Activated naive CD8-positive, alpha-beta T cell treated with anti-CD3 and anti-CD28 coated beads, Interleukin-2, amount 10 ng/mL, durations not matched to agents 7 days and 5 days (primary cell): ENCODE measurements at regions not wholly inside any gene's neighbourhood (a gene's known extent, or its start where the extent isn't known, plus 50 kb on each side); places are given as distances from the start of the nearest gene placed in this dataset.

Source experiments
- ATAC-seq: fragments of 150-1000 bp; cut with Tn5 transposase; one replicate; pipeline ENCODE4 v1.10.0; 2021; ENCODE audit warnings: low read depth, moderate library complexity
- POLR2A ChIA-PET: fragments of 350-600 bp; sonication (Branson Sonifier 250); formaldehyde crosslinking; loops from one replicate; lab custom pipeline; 2021; ENCODE audit warnings: antibody characterized with exemption; lab: Charles Lee
- DNase-seq: peaks from one replicate; pipeline ENCODE4 v3.0.0; 2021
- H3K27ac Mint-ChIP-seq: one replicate; pipeline ENCODE4 v1.8.0; 2022; ENCODE audit warnings: mild to moderate bottlenecking, mixed read lengths
- H3K27me3 Mint-ChIP-seq: one replicate; pipeline ENCODE4 v1.8.0; 2022; ENCODE audit warnings: mild to moderate bottlenecking, moderate library complexity, mixed read lengths
- H3K36me3 Mint-ChIP-seq: one replicate; pipeline ENCODE4 v1.8.0; 2021; ENCODE audit warnings: mild to moderate bottlenecking, mixed read lengths
- H3K4me1 Mint-ChIP-seq: one replicate; pipeline ENCODE4 v1.8.0; 2021; ENCODE audit warnings: mixed read lengths
- H3K4me3 Mint-ChIP-seq: one replicate; pipeline ENCODE4 v1.8.0; 2022; ENCODE audit warnings: mild to moderate bottlenecking, moderate library complexity, mixed read lengths
- H3K9me3 Mint-ChIP-seq: one replicate; pipeline ENCODE4 v1.8.0; 2021; ENCODE audit warnings: mixed read lengths

DNA sequence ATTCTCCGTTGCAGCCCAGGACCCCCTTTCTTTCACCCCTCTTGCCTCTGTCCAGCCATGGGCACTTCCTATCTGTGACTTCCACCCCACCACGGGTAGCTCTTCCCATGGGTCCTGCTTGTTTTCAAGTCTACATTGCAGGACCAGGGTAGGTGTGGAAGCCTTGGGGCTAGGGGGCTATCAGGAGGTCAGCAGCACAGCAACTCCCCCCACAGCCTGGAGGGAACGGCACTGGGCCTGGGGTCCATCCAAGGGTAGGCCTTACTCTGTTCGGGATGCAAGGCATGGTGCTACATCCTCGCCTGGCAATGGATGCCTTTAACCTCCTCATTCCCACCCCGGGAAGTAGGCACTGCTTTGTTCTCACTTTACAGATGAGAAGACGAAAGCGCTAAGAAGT, 109.3 kb downstream of the IRX5 start:
- H3K9me3 Mint-ChIP-seq = no peaks in the 10 kb centered on the region
- DNase-seq = no peak
- no peak overlapping the region for H3K27ac Mint-ChIP-seq
- POLR2A ChIA-PET = no interaction called here
- no peak overlapping the region for H3K4me3 Mint-ChIP-seq
- ATAC-seq = no peak
- H3K4me1 Mint-ChIP-seq = no peaks in the 10 kb centered on the region
- H3K27me3 Mint-ChIP-seq = no peaks in the 10 kb centered on the region
- no peaks in the 10 kb centered on the region for H3K36me3 Mint-ChIP-seq

- H3K9me3 Mint-ChIP-seq = no peaks in the 10 kb centered on the region
- no peak for DNase-seq
- no peaks in the 10 kb centered on the region for H3K4me1 Mint-ChIP-seq
- no peak overlapping the region for H3K4me3 Mint-ChIP-seq
- no peak for ATAC-seq
- no peaks in the 10 kb centered on the region for H3K27me3 Mint-ChIP-seq
- H3K27ac Mint-ChIP-seq = no peak overlapping the region
- no peaks in the 10 kb centered on the region for H3K36me3 Mint-ChIP-seq
- POLR2A ChIA-PET = no interaction called here
These were observed 109.9 kb downstream of the IRX5 start for GRCh38 chr16:55040366-55041086.

DNA sequence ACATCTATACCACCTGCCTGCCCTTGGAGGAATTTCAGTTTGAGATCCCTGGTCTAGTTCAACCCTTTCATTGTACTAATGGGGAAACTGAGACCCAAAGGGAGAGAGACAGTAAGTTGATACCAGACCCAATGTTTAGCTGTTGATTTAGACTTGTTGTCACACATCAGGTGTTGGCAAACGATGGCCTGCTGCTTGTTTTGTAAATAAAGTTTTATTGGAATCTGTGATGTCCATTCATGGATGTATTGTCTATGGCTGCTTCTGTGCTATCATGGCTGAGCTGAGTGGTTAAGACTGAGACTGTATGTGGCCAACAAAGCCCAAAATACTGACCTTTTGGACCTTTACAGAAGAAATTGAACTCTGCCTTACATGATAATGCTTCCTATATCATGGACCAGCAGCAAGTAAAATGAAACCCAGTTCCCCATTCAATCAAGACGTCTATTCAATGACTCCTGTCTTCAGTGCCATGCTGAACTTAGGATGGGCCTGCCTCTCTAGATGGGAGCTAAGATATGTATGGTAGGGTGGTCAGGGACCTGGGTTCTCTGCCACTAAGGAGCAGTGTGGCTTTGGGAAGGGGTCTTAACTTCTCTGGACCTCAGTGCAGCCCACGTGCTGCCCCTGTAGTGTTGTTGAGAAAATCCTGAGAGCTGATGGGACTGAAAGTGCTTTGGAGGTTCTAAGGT, 111.0 kb downstream of the IRX5 start:
- POLR2A ChIA-PET = no interaction called here
- ATAC-seq (no peak), DNase-seq (no peak)
- no peaks in the 10 kb centered on the region for H3K4me1 Mint-ChIP-seq
- H3K4me3 Mint-ChIP-seq = no peak overlapping the region
- H3K9me3 Mint-ChIP-seq = no peaks in the 10 kb centered on the region
- no peak overlapping the region for H3K27ac Mint-ChIP-seq
- no peaks in the 10 kb centered on the region for H3K27me3 Mint-ChIP-seq
- no peaks in the 10 kb centered on the region for H3K36me3 Mint-ChIP-seq

DNA sequence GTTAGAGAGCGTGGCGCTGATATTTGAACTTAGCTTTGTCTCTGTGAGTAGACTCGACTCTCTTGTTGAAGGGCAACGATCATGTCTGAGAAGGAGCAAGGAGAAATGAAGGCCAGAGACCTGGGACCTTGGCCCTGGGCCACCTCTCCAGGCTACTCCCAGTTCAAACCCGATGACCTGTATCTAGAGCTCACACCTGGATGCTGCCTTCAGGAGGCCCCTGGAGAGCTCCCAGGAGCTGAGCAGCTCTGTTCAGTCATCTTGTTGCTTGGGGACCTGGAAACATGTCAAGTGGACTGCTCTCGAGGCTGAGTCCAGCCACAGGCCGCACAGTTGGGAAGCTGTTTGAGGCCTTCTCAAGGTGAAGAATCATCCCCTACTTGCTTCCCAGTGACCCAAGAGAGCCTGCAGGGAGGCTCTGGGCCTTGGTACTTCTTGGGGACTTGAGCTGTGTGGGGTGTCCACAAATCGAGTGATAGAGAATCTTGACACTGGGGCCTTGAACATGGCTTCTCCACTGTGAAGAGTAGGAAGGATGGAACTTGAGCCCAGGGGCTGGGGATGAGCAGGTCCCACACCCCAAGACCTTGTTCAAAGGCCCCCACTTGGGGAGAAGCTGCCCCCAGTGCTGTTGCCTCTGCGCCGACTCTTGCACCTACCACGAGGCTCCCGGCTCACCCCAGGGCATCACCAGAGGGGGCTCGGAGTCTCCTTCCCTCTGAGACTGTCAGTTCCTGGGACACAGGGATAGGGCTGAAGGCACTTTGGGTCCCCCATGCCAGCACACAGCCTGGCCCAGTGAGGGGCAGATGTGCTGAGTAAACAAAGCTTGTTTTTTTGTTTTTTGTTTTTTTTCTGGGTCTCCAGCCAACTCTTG, 112.1 kb downstream of the IRX5 start:
- H3K4me1 Mint-ChIP-seq = no peaks in the 10 kb centered on the region
- no peak overlapping the region for H3K27ac Mint-ChIP-seq
- H3K4me3 Mint-ChIP-seq = no peak overlapping the region
- no peaks in the 10 kb centered on the region for H3K27me3 Mint-ChIP-seq
- H3K9me3 Mint-ChIP-seq = no peaks in the 10 kb centered on the region
- DNase-seq = no peak
- H3K36me3 Mint-ChIP-seq = no peaks in the 10 kb centered on the region
- POLR2A ChIA-PET = no interaction called here
- no peak for ATAC-seq

- H3K27me3 Mint-ChIP-seq = no peaks in the 10 kb centered on the region
- H3K27ac Mint-ChIP-seq = no peak overlapping the region
- no peak overlapping the region for H3K4me3 Mint-ChIP-seq
- ATAC-seq (no peak), DNase-seq (no peak)
- H3K4me1 Mint-ChIP-seq = no peaks in the 10 kb centered on the region
- no peaks in the 10 kb centered on the region for H3K9me3 Mint-ChIP-seq
- H3K36me3 Mint-ChIP-seq = no peaks in the 10 kb centered on the region
- POLR2A ChIA-PET = no interaction called here
These were observed 112.8 kb downstream of the IRX5 start for GRCh38 chr16:55043499-55043898.

DNA sequence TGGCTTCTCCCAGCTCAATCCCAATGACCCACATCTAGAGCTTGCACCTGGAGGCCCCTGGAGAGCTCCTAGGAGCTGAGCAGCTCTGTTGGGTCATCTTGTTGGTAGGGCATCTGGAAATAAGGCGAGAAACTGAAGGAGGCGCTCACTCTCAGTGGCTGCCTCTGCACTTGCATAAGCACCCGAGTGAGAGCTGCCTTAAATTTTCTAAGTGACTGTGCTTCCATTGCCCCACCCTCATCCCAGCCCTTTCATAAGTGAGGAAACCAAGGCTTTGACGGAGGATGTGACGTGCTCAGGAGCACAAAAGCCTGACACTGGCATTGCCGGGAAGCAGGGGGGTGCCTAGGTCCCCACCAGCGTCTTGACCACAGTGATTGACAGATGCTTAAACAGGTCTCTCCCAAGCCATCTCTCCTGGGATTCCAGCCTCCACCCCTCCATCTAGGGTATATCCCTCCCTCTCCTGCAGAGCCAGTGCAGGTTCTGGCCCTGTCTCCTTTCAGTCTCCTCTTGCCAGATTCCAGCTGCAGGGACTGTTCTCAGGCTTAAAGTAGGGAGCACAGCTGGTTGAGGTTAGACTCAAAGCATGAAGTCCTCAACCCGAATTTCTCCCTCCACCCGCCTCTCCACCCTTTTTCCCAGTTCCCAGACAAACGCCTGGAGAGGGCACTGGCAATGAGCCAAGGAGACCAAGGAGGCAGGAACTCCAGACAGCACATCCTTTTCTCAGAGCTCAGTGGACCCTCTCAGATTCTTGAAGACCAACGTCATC, 113.7 kb downstream of the IRX5 start:
- Mint-ChIP-seq H3K4me1 (no peaks in the 10 kb centered on the region), H3K9me3 (no peaks in the 10 kb centered on the region), H3K4me3 (no peak overlapping the region), H3K27me3 (no peaks in the 10 kb centered on the region), H3K27ac (no peak overlapping the region), H3K36me3 (no peaks in the 10 kb centered on the region)
- POLR2A ChIA-PET = interaction anchor here (0.7 kb wide), 1 partner anchor 14 kb away, joined by 3 read pairs; no protein-coding TSS in a partner anchor
- ATAC-seq (no peak), DNase-seq (no peak)

GRCh38 chr16:55045329-55045728, 114.7 kb downstream of the IRX5 start:
- POLR2A ChIA-PET = no interaction called here

DNA sequence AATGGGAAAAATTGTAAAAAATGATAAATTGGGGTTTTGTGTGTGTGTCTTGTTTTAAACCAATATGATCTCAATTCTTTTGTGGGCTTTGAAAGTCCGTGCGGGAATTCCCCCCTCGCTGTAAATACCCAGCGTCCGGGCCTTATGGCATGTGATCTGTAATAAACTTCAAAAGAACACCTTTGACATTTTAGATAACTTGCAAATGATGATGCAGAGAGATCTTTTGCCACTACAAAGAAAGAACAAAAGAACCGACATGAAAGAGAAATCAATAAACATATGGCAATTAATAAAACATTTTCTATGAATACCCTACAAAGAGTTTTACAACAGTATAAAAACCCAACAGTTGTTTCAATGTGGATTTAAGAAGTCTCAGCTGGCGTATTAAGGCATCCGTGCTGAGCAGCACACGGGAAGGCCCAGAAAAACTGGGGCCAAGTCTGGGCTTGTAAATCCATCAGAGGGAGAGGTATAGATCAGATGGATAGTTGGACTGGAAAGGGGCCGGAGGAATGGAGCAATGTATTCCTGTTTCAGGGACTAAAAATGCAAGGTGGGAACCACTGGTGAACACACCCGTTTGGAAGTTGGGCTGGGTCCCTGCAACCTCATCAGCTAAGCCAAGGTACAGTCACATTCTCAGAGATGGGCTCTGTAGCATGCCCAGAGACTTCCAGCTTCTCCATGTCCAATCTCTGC, 115.2 kb downstream of the IRX5 start:
- H3K36me3 Mint-ChIP-seq = no peaks in the 10 kb centered on the region
- DNase-seq = no peak
- no peak overlapping the region for H3K4me3 Mint-ChIP-seq

More at GRCh38 chr16:55045329-55045728, 114.7 kb downstream of the IRX5 start:
- no peak overlapping the region for H3K27ac Mint-ChIP-seq
- no peaks in the 10 kb centered on the region for H3K27me3 Mint-ChIP-seq
- H3K36me3 Mint-ChIP-seq = no peaks in the 10 kb centered on the region
- DNase-seq (no peak), ATAC-seq (no peak)
- H3K9me3 Mint-ChIP-seq = no peaks in the 10 kb centered on the region
- H3K4me3 Mint-ChIP-seq = no peak overlapping the region
- H3K4me1 Mint-ChIP-seq = no peaks in the 10 kb centered on the region

GRCh38 chr16:55046513-55046912, 115.8 kb downstream of the IRX5 start:
- Mint-ChIP-seq H3K27ac (no peak overlapping the region), H3K9me3 (no peaks in the 10 kb centered on the region), H3K4me1 (no peaks in the 10 kb centered on the region), H3K4me3 (no peak overlapping the region), H3K36me3 (no peaks in the 10 kb centered on the region), H3K27me3 (no peaks in the 10 kb centered on the region)
- ATAC-seq = no peak
- DNase-seq = no peak
- POLR2A ChIA-PET = no interaction called here

More for the DNA sequence above, 115.2 kb downstream of the IRX5 start:
- POLR2A ChIA-PET = no interaction called here
- no peak overlapping the region for H3K27ac Mint-ChIP-seq
- H3K9me3 Mint-ChIP-seq = no peaks in the 10 kb centered on the region
- no peaks in the 10 kb centered on the region for H3K4me1 Mint-ChIP-seq
- H3K27me3 Mint-ChIP-seq = no peaks in the 10 kb centered on the region
- no peak for ATAC-seq

- Mint-ChIP-seq H3K4me1 (no peaks in the 10 kb centered on the region), H3K36me3 (no peaks in the 10 kb centered on the region), H3K27me3 (no peaks in the 10 kb centered on the region), H3K9me3 (no peaks in the 10 kb centered on the region), H3K4me3 (no peak overlapping the region), H3K27ac (no peak overlapping the region)
- POLR2A ChIA-PET = no interaction called here
- ATAC-seq = no peak
- DNase-seq = no peak
These were observed 116.3 kb downstream of the IRX5 start for GRCh38 chr16:55046916-55047315.

- POLR2A ChIA-PET = no interaction called here
- Mint-ChIP-seq H3K9me3 (no peaks in the 10 kb centered on the region), H3K27me3 (no peaks in the 10 kb centered on the region), H3K27ac (no peak overlapping the region), H3K36me3 (no peaks in the 10 kb centered on the region), H3K4me1 (no peaks in the 10 kb centered on the region), H3K4me3 (no peak overlapping the region)
- DNase-seq (no peak), ATAC-seq (no peak)
These were observed 116.7 kb downstream of the IRX5 start for GRCh38 chr16:55047331-55047730.

DNA sequence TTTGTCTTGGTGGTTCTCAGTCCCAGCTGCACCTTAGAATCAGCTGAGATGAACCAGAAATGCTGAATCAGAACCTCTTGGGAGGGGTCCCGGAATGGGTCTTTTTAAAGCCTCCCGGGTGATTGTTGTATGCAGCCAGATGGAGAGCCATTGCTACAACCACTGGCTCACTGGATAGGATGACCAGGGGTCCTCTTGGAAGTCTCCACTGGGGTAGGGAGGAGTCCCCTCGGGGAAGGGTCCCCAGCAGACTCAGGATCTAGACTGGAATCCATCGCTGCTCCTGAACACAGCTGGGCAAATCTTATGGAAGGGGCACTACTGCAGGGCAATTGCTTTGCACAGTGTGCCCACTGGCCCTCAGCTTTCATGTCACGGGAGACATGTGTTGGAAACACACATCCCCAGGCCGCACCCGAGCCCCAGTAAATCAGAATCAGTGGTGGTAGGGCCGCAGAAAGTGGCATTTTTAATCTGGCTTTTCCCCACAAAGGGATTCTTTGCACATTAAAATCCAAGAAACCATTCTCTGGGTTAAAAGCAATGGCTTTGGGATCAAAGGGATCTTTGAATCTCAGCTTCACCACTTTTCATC, 117.3 kb downstream of the IRX5 start:
- Mint-ChIP-seq H3K36me3 (no peaks in the 10 kb centered on the region), H3K9me3 (no peaks in the 10 kb centered on the region), H3K27me3 (no peaks in the 10 kb centered on the region), H3K4me1 (no peaks in the 10 kb centered on the region), H3K4me3 (no peak overlapping the region), H3K27ac (no peak overlapping the region)
- DNase-seq (no peak), ATAC-seq (no peak)
- POLR2A ChIA-PET = no interaction called here
